C4-2B (cell line): ENCODE measurements at regions not wholly inside any gene's neighbourhood (a gene's known extent, or its start where the extent isn't known, plus 50 kb on each side); places are given as distances from the start of the nearest gene placed in this dataset.
"Not testable (repeated sequence)": the region's sequence is repeated elsewhere in the genome, so short reads cannot be mapped to it uniquely, and the experiment has no call there.

Experiments
- H3K27ac ChIP-seq: fragments of 450-650 bp; 2 replicates; pipeline ENCODE4 v1.5.1; 2017
- CTCF ChIP-seq: fragments of 450-650 bp; conservative IDR thresholded peaks from 2 replicates; pipeline ENCODE4 v1.5.1; 2017; ENCODE audit warnings: mild to moderate bottlenecking
- ZFX ChIP-seq: fragments of 450-650 bp; IDR thresholded peaks from 2 replicates; pipeline ENCODE4 v1.6.1; 2017

GRCh38 chr9:113738893-113739604 is 137.1 kb upstream of the ZNF618 start:
- TF ChIP-seq CTCF (no peak), ZFX (no peak)
- H3K27ac ChIP-seq = no peak overlapping the region

GRCh38 chr9:113739605-113740507 is 136.3 kb upstream of the ZNF618 start:
- not testable (repeated sequence) for H3K27ac ChIP-seq

GRCh38 chr9:113740508-113741500 is 135.3 kb upstream of the ZNF618 start:
- not testable (repeated sequence) for H3K27ac ChIP-seq

- no peak overlapping the region for H3K27ac ChIP-seq
- TF ChIP-seq CTCF = no peak
- TF ChIP-seq ZFX = no peak
Observed at GRCh38 chr9:113741886-113742854, 133.9 kb upstream of the ZNF618 start.

GRCh38 chr9:113742878-113743277 is 133.2 kb upstream of the ZNF618 start:
- TF ChIP-seq ZFX (no peak), CTCF (no peak)
- no peak overlapping the region for H3K27ac ChIP-seq

- TF ChIP-seq ZFX (no peak), CTCF (no peak)
- no peak overlapping the region for H3K27ac ChIP-seq
Observed at GRCh38 chr9:113746486-113746885, 129.6 kb upstream of the ZNF618 start.

- TF ChIP-seq CTCF (no peak), ZFX (no peak)
- H3K27ac ChIP-seq = no peak overlapping the region
Observed at GRCh38 chr9:113748135-113748534, 128.0 kb upstream of the ZNF618 start.
